ENCODE measurements at regions not wholly inside any gene's neighbourhood (a gene's known extent, or its start where the extent isn't known, plus 50 kb on each side); places are given as distances from the start of the nearest gene placed in this dataset.

- TF ChIP-seq, protein P1, sequence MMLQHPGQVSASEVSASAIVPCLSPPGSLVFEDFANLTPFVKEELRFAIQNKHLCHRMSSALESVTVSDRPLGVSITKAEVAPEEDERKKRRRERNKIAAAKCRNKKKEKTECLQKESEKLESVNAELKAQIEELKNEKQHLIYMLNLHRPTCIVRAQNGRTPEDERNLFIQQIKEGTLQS (IDR thresholded peaks at IDR 0.05), result no peak
- TF ChIP-seq, protein P2, sequence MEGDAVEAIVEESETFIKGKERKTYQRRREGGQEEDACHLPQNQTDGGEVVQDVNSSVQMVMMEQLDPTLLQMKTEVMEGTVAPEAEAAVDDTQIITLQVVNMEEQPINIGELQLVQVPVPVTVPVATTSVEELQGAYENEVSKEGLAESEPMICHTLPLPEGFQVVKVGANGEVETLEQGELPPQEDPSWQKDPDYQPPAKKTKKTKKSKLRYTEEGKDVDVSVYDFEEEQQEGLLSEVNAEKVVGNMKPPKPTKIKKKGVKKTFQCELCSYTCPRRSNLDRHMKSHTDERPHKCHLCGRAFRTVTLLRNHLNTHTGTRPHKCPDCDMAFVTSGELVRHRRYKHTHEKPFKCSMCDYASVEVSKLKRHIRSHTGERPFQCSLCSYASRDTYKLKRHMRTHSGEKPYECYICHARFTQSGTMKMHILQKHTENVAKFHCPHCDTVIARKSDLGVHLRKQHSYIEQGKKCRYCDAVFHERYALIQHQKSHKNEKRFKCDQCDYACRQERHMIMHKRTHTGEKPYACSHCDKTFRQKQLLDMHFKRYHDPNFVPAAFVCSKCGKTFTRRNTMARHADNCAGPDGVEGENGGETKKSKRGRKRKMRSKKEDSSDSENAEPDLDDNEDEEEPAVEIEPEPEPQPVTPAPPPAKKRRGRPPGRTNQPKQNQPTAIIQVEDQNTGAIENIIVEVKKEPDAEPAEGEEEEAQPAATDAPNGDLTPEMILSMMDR (IDR thresholded peaks at IDR 0.05; ENCODE audit: low read depth, low read length, missing input control), result no peak
- TF ChIP-seq RAD21 (IDR thresholded peaks at IDR 0.05) (no peak), REST (IDR thresholded peaks at IDR 0.05) (no peak)
Measured at GRCh38 chr1:80143361-80143760, 1136.8 kb upstream of the ADGRL4 start.

Data from liver (tissue), 3 donors.